LNCaP clone FGC (cell line): ENCODE measurements at regions not wholly inside any gene's neighbourhood (a gene's known extent, or its start where the extent isn't known, plus 50 kb on each side); places are given as distances from the start of the nearest gene placed in this dataset.
A peak's percentile ranks its signal among the peaks of the same experiment; 100 is the strongest.

Source experiments
- DNase-seq: peaks from one replicate; pipeline ENCODE4 v3.0.0-alpha.2; 2011; ENCODE audit warnings: low read depth
- H3K4me3 ChIP-seq: 2 replicates; pipeline ENCODE4 v1.5.1; 2011; ENCODE audit warnings: mild to moderate bottlenecking, low read depth, low read length, control low read depth
- CTCF ChIP-seq: IDR thresholded peaks from 2 replicates; pipeline ENCODE4 v1.5.1; 2012; ENCODE audit warnings: mild to moderate bottlenecking; ENCODE audit not compliant: control insufficient read depth, insufficient read depth; ENCODE audit errors: extremely low read depth

GRCh38 chr7:33731912-33732311 is 173.4 kb upstream of the BMPER start:
- no peak for DNase-seq
- TF ChIP-seq CTCF: no peak

GRCh38 chr7:33732462-33732861 is 172.9 kb upstream of the BMPER start:
- DNase-seq: no peak

More at GRCh38 chr7:33731912-33732311, 173.4 kb upstream of the BMPER start:
- H3K4me3 ChIP-seq: no peak overlapping the region

GRCh38 chr7:33733870-33734650 is 171.3 kb upstream of the BMPER start:
- no peak for TF ChIP-seq CTCF
- H3K4me3 ChIP-seq: no peak overlapping the region; the same call in 1 of the 2 replicates
- peak; percentile 23 for DNase-seq

More at GRCh38 chr7:33732462-33732861, 172.9 kb upstream of the BMPER start:
- no peak overlapping the region for H3K4me3 ChIP-seq
- no peak for TF ChIP-seq CTCF

GRCh38 chr7:33735403-33735802 is 169.9 kb upstream of the BMPER start:
- no peak for TF ChIP-seq CTCF
- no peak overlapping the region for H3K4me3 ChIP-seq
- DNase-seq: no peak

GRCh38 chr7:33736521-33737221 is 168.7 kb upstream of the BMPER start:
- no peak for TF ChIP-seq CTCF
- no peak for DNase-seq
- H3K4me3 ChIP-seq: no peak overlapping the region

- no peak for TF ChIP-seq CTCF
- H3K4me3 ChIP-seq: no peak overlapping the region
- DNase-seq: no peak
Observed at GRCh38 chr7:33738260-33738935, 166.9 kb upstream of the BMPER start.
